Liver (tissue), 8 donors: ENCODE measurements at regions not wholly inside any gene's neighbourhood (a gene's known extent, or its start where the extent isn't known, plus 50 kb on each side); places are given as distances from the start of the nearest gene placed in this dataset.

Experiments
- DNase-seq: peaks from one replicate; pipeline ENCODE4 v3.0.0-alpha.2; 2017; ENCODE audit warnings: low spot score
- H3K27ac ChIP-seq, 2 donors: one replicate each; pipeline ENCODE4 v1.7.0; 2013; ENCODE audit warnings: inconsistent platforms in 2 of 2, low read length in 2 of 2, control low read depth in 1 of 2, low read depth in 1 of 2, mild to moderate bottlenecking in 1 of 2
- H3K27me3 ChIP-seq, 4 donors: one replicate each; pipeline versions ENCODE4 v1.6.1 to v1.7.0; 2013; ENCODE audit warnings: low read length in 3 of 4, inconsistent platforms in 1 of 4, mild to moderate bottlenecking in 1 of 4, moderate library complexity in 1 of 4; ENCODE audit not compliant: control insufficient read depth in 4 of 4, insufficient read depth in 4 of 4
- H3K36me3 ChIP-seq, 4 donors: one replicate each; pipeline versions ENCODE4 v1.6.1 to v1.7.0; 2013; ENCODE audit warnings: low read length in 3 of 4, mild to moderate bottlenecking in 3 of 4, low read depth in 1 of 4, moderate library complexity in 1 of 4; ENCODE audit not compliant: control insufficient read depth in 4 of 4, insufficient read depth in 3 of 4
- H3K4me1 ChIP-seq, 4 donors: one replicate each; pipeline versions ENCODE4 v1.6.1 to v1.7.0; 2013; ENCODE audit warnings: low read length in 3 of 4, mild to moderate bottlenecking in 3 of 4, moderate library complexity in 1 of 4; ENCODE audit not compliant: control insufficient read depth in 4 of 4, insufficient read depth in 4 of 4
- H3K4me3 ChIP-seq, 3 donors: one replicate each; pipeline versions ENCODE4 v1.6.1 to v1.7.0; 2013; ENCODE audit warnings: low read length in 3 of 3, control low read depth in 1 of 3, low read depth in 1 of 3, mild to moderate bottlenecking in 1 of 3
- H3K9ac ChIP-seq, 2 donors: one replicate each; pipeline ENCODE4 v1.7.0; 2013; ENCODE audit warnings: low read length in 2 of 2, mild to moderate bottlenecking in 2 of 2, moderate library complexity in 2 of 2, control low read depth in 1 of 2, low read depth in 1 of 2
- H3K9me3 ChIP-seq, 4 donors: one replicate each; pipeline versions ENCODE4 v1.6.1 to v1.7.0; 2013; ENCODE audit warnings: low read length in 3 of 4; ENCODE audit not compliant: control insufficient read depth in 4 of 4
- EGR1 ChIP-seq, 2 donors: IDR thresholded peaks; 2 replicates each; pipeline ENCODE4 v1.6.1; 2016 to 2018; ENCODE audit warnings: antibody characterized with exemption in 2 of 2, low read depth in 2 of 2
- FOXA1 ChIP-seq: IDR thresholded peaks from 2 replicates; pipeline ENCODE4 v1.6.1; 2016; ENCODE audit warnings: antibody characterized with exemption
- FOXA2 ChIP-seq: IDR thresholded peaks from 2 replicates; pipeline ENCODE4 v1.6.1; 2016; ENCODE audit warnings: antibody characterized with exemption
- GABPA ChIP-seq, 2 donors: IDR thresholded peaks in 1 of 2; conservative IDR thresholded peaks in 1 of 2; 2 replicates each; pipeline ENCODE4 v1.6.1; 2016; ENCODE audit warnings: antibody characterized with exemption in 2 of 2, mild to moderate bottlenecking in 1 of 2, moderate library complexity in 1 of 2
- HNF4A ChIP-seq, 2 donors: conservative IDR thresholded peaks; 2 replicates each; pipeline ENCODE4 v1.6.1; 2016; ENCODE audit warnings: antibody characterized with exemption in 2 of 2, mild to moderate bottlenecking in 2 of 2
- HNF4G ChIP-seq: IDR thresholded peaks from 2 replicates; pipeline ENCODE4 v1.6.1; 2016; ENCODE audit warnings: antibody characterized with exemption
- JUND ChIP-seq, 2 donors: IDR thresholded peaks; 2 replicates each; pipeline ENCODE4 v1.6.1; 2016; ENCODE audit warnings: antibody characterized with exemption in 2 of 2
- NR2F2 ChIP-seq: IDR thresholded peaks from 2 replicates; pipeline ENCODE4 v1.6.1; 2016; ENCODE audit warnings: antibody characterized with exemption
- RAD21 ChIP-seq, 2 donors: IDR thresholded peaks; 2 replicates each; pipeline ENCODE4 v1.6.1; 2016; ENCODE audit warnings: antibody characterized with exemption in 2 of 2, mild to moderate bottlenecking in 2 of 2
- REST ChIP-seq: IDR thresholded peaks from 2 replicates; pipeline ENCODE4 v1.6.1; 2016; ENCODE audit warnings: antibody characterized with exemption, mild to moderate bottlenecking
- RXRA ChIP-seq, 2 donors: IDR thresholded peaks; 2 replicates each; pipeline ENCODE4 v1.6.1; 2017 to 2018; ENCODE audit warnings: antibody characterized with exemption in 2 of 2, mild to moderate bottlenecking in 1 of 2
- SP1 ChIP-seq: IDR thresholded peaks from 2 replicates; pipeline ENCODE4 v1.6.1; 2018; ENCODE audit warnings: antibody characterized with exemption, mild to moderate bottlenecking
- TAF1 ChIP-seq: conservative IDR thresholded peaks from 2 replicates; pipeline ENCODE4 v1.6.1; 2016; ENCODE audit warnings: antibody characterized with exemption, mild to moderate bottlenecking
- YY1 ChIP-seq: IDR thresholded peaks from 2 replicates; pipeline ENCODE4 v1.6.1; 2016; ENCODE audit warnings: antibody characterized with exemption, mild to moderate bottlenecking
- ZBTB33 ChIP-seq: IDR thresholded peaks from 2 replicates; pipeline ENCODE4 v1.6.1; 2016; ENCODE audit warnings: antibody characterized with exemption
- WGBS: extraction: QIAGEN DNeasy Blood & Tissue Kit; methylation state at CpG from one replicate; pipeline ENCODE4 v1.1.7; 2013; 5-methylcytosine and 5-hydroxymethylcytosine counted together
- TF ChIP-seq, protein P1 (sequence below): fragments of 150-350 bp; IDR thresholded peaks from 2 replicates; pipeline ENCODE4 v1.5.1; 2017; ENCODE audit warnings: improper control_type of control experiment, low read depth, low read length; ENCODE audit not compliant: missing input control
- TF ChIP-seq, protein P2 (sequence below): IDR thresholded peaks from 2 replicates; pipeline ENCODE4 v1.6.1; 2016; ENCODE audit warnings: antibody characterized with exemption
- TF ChIP-seq, protein P3 (sequence below): IDR thresholded peaks from 2 replicates; pipeline ENCODE4 v1.6.1; 2016; ENCODE audit warnings: antibody characterized with exemption
- donor health status: healthy.
- donor health status: healthy.
- donor health status: healthy.
- donor health status: healthy.
- donor health status: healthy.

DNA sequence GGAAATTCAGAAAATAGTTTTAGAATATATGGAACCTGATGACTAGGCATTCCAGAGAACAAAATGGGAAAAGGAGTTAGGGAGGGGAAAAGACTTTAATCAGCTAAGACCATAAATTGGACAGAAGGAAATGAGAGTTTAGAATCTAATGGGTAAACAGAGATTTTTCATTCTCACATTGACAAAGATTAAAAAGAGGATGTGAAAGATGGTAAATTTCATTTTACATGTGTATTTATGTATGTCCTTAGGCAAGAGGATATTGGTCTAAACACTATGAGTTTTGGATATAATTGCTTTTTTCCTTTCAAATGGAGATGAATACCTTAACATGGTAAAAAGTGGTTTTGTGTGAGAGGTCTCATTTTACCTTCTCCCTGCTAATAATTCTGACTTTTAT, 1021.9 kb downstream of the NSUN3 start:
- TF ChIP-seq RXRA (IDR thresholded peaks at IDR 0.05) (no peak), NR2F2 (no peak), FOXA1 (no peak), YY1 (no peak), FOXA2 (no peak), JUND (IDR thresholded peaks at IDR 0.05) (no peak), RAD21 (IDR thresholded peaks at IDR 0.05) (no peak), EGR1 (IDR thresholded peaks at IDR 0.05; ENCODE audit: low read depth in 2 of 2) (no peak), ZBTB33 (no peak), TAF1 (no peak)
- TF ChIP-seq, protein P1, sequence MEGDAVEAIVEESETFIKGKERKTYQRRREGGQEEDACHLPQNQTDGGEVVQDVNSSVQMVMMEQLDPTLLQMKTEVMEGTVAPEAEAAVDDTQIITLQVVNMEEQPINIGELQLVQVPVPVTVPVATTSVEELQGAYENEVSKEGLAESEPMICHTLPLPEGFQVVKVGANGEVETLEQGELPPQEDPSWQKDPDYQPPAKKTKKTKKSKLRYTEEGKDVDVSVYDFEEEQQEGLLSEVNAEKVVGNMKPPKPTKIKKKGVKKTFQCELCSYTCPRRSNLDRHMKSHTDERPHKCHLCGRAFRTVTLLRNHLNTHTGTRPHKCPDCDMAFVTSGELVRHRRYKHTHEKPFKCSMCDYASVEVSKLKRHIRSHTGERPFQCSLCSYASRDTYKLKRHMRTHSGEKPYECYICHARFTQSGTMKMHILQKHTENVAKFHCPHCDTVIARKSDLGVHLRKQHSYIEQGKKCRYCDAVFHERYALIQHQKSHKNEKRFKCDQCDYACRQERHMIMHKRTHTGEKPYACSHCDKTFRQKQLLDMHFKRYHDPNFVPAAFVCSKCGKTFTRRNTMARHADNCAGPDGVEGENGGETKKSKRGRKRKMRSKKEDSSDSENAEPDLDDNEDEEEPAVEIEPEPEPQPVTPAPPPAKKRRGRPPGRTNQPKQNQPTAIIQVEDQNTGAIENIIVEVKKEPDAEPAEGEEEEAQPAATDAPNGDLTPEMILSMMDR, result no peak
- TF ChIP-seq, protein P2, sequence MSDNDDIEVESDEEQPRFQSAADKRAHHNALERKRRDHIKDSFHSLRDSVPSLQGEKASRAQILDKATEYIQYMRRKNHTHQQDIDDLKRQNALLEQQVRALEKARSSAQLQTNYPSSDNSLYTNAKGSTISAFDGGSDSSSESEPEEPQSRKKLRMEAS, result no peak
- TF ChIP-seq, protein P3, sequence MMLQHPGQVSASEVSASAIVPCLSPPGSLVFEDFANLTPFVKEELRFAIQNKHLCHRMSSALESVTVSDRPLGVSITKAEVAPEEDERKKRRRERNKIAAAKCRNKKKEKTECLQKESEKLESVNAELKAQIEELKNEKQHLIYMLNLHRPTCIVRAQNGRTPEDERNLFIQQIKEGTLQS, result no peak
- DNase-seq, result no peak
- H3K9ac ChIP-seq, result no peak overlapping the region

GRCh38 chr3:95088464-95088863, 1025.6 kb downstream of the NSUN3 start:
- Histone ChIP-seq H3K9ac (no peak overlapping the region), H3K27ac (no peak overlapping the region), H3K9me3 (no peaks in the 10 kb centered on the region), H3K36me3 (no peaks in the 10 kb centered on the region), H3K27me3 (no peaks in the 10 kb centered on the region), H3K4me3 (no peak overlapping the region), H3K4me1 (no peaks in the 10 kb centered on the region)
- no peak for DNase-seq
- TF ChIP-seq FOXA1, result no peak
- TF ChIP-seq REST, result no peak
- no peak for TF ChIP-seq FOXA2
- TF ChIP-seq TAF1, result no peak
- TF ChIP-seq, protein P1, result no peak
- no peak for TF ChIP-seq RAD21 (IDR thresholded peaks at IDR 0.05)
- TF ChIP-seq RXRA (IDR thresholded peaks at IDR 0.05), result no peak
- TF ChIP-seq SP1, result no peak
- TF ChIP-seq, protein P2, result no peak
- TF ChIP-seq NR2F2, result no peak
- no peak for TF ChIP-seq HNF4G
- TF ChIP-seq HNF4A (conservative IDR thresholded peaks at IDR 0.05), result no peak
- no peak for TF ChIP-seq EGR1 (IDR thresholded peaks at IDR 0.05; ENCODE audit: low read depth in 2 of 2)
- no peak for TF ChIP-seq YY1
- TF ChIP-seq GABPA (IDR thresholded peaks at IDR 0.05 in 1 of 2, conservative IDR thresholded peaks at IDR 0.05 in 1 of 2), result no peak
- no peak for TF ChIP-seq JUND (IDR thresholded peaks at IDR 0.05)
- TF ChIP-seq, protein P3, result no peak
- 79% methylated on average over 5 of the region's 5 CpGs for WGBS

More for the DNA sequence above, 1021.9 kb downstream of the NSUN3 start:
- Histone ChIP-seq H3K9me3 (no peaks in the 10 kb centered on the region), H3K4me3 (no peak overlapping the region), H3K27ac (no peak overlapping the region), H3K4me1 (no peaks in the 10 kb centered on the region), H3K36me3 (no peaks in the 10 kb centered on the region), H3K27me3 (no peaks in the 10 kb centered on the region)
